HCT116 (cell line): ENCODE measurements at regions not wholly inside any gene's neighbourhood (a gene's known extent, or its start where the extent isn't known, plus 50 kb on each side); places are given as distances from the start of the nearest gene placed in this dataset.

Source experiments
- ATAC-seq: fragments of 200-7000 bp; cut with Tn5 transposase; 2 replicates; pipeline ENCODE4 v1.9.1; 2020; ENCODE audit warnings: mild to moderate bottlenecking, moderate library complexity
- BruUV-seq: library from RNA; stranded (reverse); fragments of 400-500 nt; replicated peaks from 2 replicates; lab custom pipeline; 2021; lab: Mats Ljungman, UMichigan
- CTCF ChIA-PET: fragments of 300-600 bp; sonication (Branson Sonifier 250); formaldehyde crosslinking; loops from one replicate; lab custom pipeline; 2021; ENCODE audit warnings: antibody characterized with exemption; lab: Charles Lee
- POLR2A ChIA-PET: fragments of 300-600, 350-600 bp; sonication (Branson Sonifier 250); formaldehyde crosslinking; loops from one replicate; lab custom pipeline; 2021; ENCODE audit warnings: antibody characterized with exemption; lab: Charles Lee
- RAD21 ChIA-PET, 2 experiments: fragments of 300-600 bp; sonication (Branson Sonifier 250); formaldehyde crosslinking; loops; one replicate each; lab custom pipeline; 2023; ENCODE audit warnings: low total read pairs in 2 of 2; ENCODE audit not compliant: uncharacterized antibody in 2 of 2, unreplicated experiment in 2 of 2, low non-redundant PET in 1 of 2; lab: Charles Lee
- DNase-seq: peaks from one replicate; pipeline ENCODE4 v3.0.0-alpha.2; 2010; ENCODE audit warnings: low read depth, low spot score
- H2AFZ ChIP-seq: fragments of 200-600 bp; shearing (Covaris generic), sonication (generic); 2 replicates; pipeline ENCODE4 v1.6.1; 2017; ENCODE audit warnings: low read depth, mixed run types, mixed read lengths, antibody characterized with exemption, low read length; ENCODE audit not compliant: poor library complexity, severe bottlenecking
- H3K27ac ChIP-seq: 2 replicates; pipeline ENCODE4 v1.5.1; 2012; ENCODE audit warnings: low read depth, low read length
- H3K27me3 ChIP-seq: fragments of 200-600 bp; sonication (generic); 2 replicates; pipeline ENCODE4 v1.6.1; 2016; ENCODE audit warnings: mixed run types, low read length, mixed read lengths; ENCODE audit not compliant: insufficient read depth
- H3K36me3 ChIP-seq, 2 experiments: fragments of 200-500 bp in 1 of 2; fragments of 200-600 bp in 1 of 2; sonication (Bioruptor generic) in 1 of 2; sonication (generic) in 1 of 2; 2 replicates each; pipeline versions ENCODE4 v1.5.1 to v1.6.1; 2014 to 2016; ENCODE audit warnings: low read length in 2 of 2, inconsistent platforms in 1 of 2, mixed read lengths in 1 of 2, mixed run types in 1 of 2; ENCODE audit not compliant: insufficient read depth in 2 of 2, control insufficient read depth in 1 of 2
- H3K4me1 ChIP-seq, 2 experiments: fragments of 200-600 bp in 1 of 2; sonication (generic) in 1 of 2; 2 replicates each; pipeline versions ENCODE4 v1.5.1 to v1.6.1; 2012 to 2017; ENCODE audit warnings: low read length in 2 of 2, inconsistent platforms in 1 of 2, mild to moderate bottlenecking in 1 of 2, mixed read lengths in 1 of 2, mixed run types in 1 of 2, moderate library complexity in 1 of 2; ENCODE audit not compliant: insufficient read depth in 2 of 2, control insufficient read depth in 1 of 2
- H3K4me2 ChIP-seq: fragments of 200-600 bp; sonication (generic); 2 replicates; pipeline ENCODE4 v1.6.1; 2017; ENCODE audit warnings: mixed run types, low read length, mixed read lengths
- H3K4me3 ChIP-seq, 2 experiments: fragments of 200-600 bp in 1 of 2; sonication (generic) in 1 of 2; replicated peaks in 1 of 2; 2 replicates each; pipeline ENCODE4 v1.5.1; 2011 to 2016; ENCODE audit warnings: low read length in 2 of 2, control low read depth in 1 of 2, low read depth in 1 of 2, mild to moderate bottlenecking in 1 of 2, mixed read lengths in 1 of 2, mixed run types in 1 of 2
- H3K79me2 ChIP-seq: fragments of 200-600 bp; sonication (generic); 2 replicates; pipeline ENCODE4 v1.6.1; 2017; ENCODE audit warnings: mild to moderate bottlenecking, mixed run types, low read length, moderate library complexity, mixed read lengths; ENCODE audit not compliant: insufficient read depth
- H3K9ac ChIP-seq: fragments of 200-600 bp; sonication (generic); 2 replicates; pipeline ENCODE4 v1.6.1; 2016; ENCODE audit warnings: low read length, mixed read lengths
- H3K9me2 ChIP-seq: fragments of 200-600 bp; sonication (generic), shearing (Covaris generic); 2 replicates; pipeline ENCODE4 v1.6.1; 2017; ENCODE audit warnings: mixed run types, mild to moderate bottlenecking, moderate library complexity; ENCODE audit not compliant: insufficient read depth
- H3K9me3 ChIP-seq, 2 experiments: fragments of 200-500 bp in 1 of 2; fragments of 200-600 bp in 1 of 2; sonication (Bioruptor generic) in 1 of 2; sonication (generic) in 1 of 2; 2 replicates each; pipeline ENCODE4 v1.6.1; 2014 to 2017; ENCODE audit warnings: low read length in 2 of 2, mixed read lengths in 2 of 2, inconsistent platforms in 1 of 2, low read depth in 1 of 2, mild to moderate bottlenecking in 1 of 2, mixed run types in 1 of 2, moderate library complexity in 1 of 2; ENCODE audit not compliant: control insufficient read depth in 1 of 2, insufficient read depth in 1 of 2
- H4K20me1 ChIP-seq: fragments of 200-600 bp; sonication (generic), shearing (Covaris generic); 2 replicates; pipeline ENCODE4 v1.6.1; 2017; ENCODE audit warnings: mixed run types, mild to moderate bottlenecking, moderate library complexity; ENCODE audit not compliant: insufficient read depth
- CBX3 ChIP-seq: IDR thresholded peaks from 2 replicates; pipeline ENCODE4 v1.6.1; 2012; ENCODE audit warnings: low read depth
- CEBPB ChIP-seq: IDR thresholded peaks from 2 replicates; pipeline ENCODE4 v1.6.1; 2012; ENCODE audit warnings: low read depth
- ELF1 ChIP-seq: IDR thresholded peaks from 2 replicates; pipeline ENCODE4 v1.6.1; 2012; ENCODE audit warnings: low read depth, borderline replicate concordance
- EZH2 ChIP-seq: fragments of 200-600 bp; sonication (generic); IDR thresholded peaks from 2 replicates; pipeline ENCODE4 v1.6.1; 2017; ENCODE audit warnings: antibody characterized with exemption, mixed run types
- EZH2phosphoT487 ChIP-seq: fragments of 200-600 bp; IDR thresholded peaks from 2 replicates; pipeline ENCODE4 v1.6.1; 2018; ENCODE audit warnings: antibody characterized with exemption, borderline replicate concordance
- FOSL1 ChIP-seq: IDR thresholded peaks from 2 replicates; pipeline ENCODE4 v1.6.1; 2012; ENCODE audit warnings: low read depth
- JUND ChIP-seq: IDR thresholded peaks from 2 replicates; pipeline ENCODE4 v1.6.1; 2012
- SP1 ChIP-seq: IDR thresholded peaks from 2 replicates; pipeline ENCODE4 v1.6.1; 2012; ENCODE audit warnings: low read depth
- SRF ChIP-seq: IDR thresholded peaks from 2 replicates; pipeline ENCODE4 v1.6.1; 2012; ENCODE audit warnings: low read depth
- TCF7L2 ChIP-seq: IDR thresholded peaks from 2 replicates; pipeline ENCODE4 v1.7.0; 2011; ENCODE audit warnings: borderline replicate concordance, inconsistent platforms; ENCODE audit not compliant: insufficient read depth, insufficient read length; ENCODE audit errors: extremely low read depth
- ZFX ChIP-seq: fragments of 450-650 bp; IDR thresholded peaks from 2 replicates; pipeline ENCODE4 v1.6.1; 2017
- intact Hi-C: fragments of 100-400 bp; cut with micrococcal nuclease; formaldehyde crosslinking; loops from 2 replicates; pipeline ENCODE4 v1.10.0; 2022
- TF ChIP-seq, protein P1 (sequence below): IDR thresholded peaks from 2 replicates; pipeline ENCODE4 v1.6.1; 2012
- TF ChIP-seq, protein P2 (sequence below), 3 experiments: fragments of 200-600 bp in 1 of 3; sonication (generic) in 1 of 3; IDR thresholded peaks in 2 of 3; conservative IDR thresholded peaks in 1 of 3; 2 replicates each; pipeline ENCODE4 v1.5.1; 2012 to 2017; ENCODE audit warnings: low read depth in 2 of 3, low read length in 2 of 3, antibody characterized with exemption in 1 of 3, borderline replicate concordance in 1 of 3, control low read depth in 1 of 3, mild to moderate bottlenecking in 1 of 3, mixed read lengths in 1 of 3, mixed run types in 1 of 3, moderate library complexity in 1 of 3; ENCODE audit not compliant: insufficient read depth in 1 of 3

DNA sequence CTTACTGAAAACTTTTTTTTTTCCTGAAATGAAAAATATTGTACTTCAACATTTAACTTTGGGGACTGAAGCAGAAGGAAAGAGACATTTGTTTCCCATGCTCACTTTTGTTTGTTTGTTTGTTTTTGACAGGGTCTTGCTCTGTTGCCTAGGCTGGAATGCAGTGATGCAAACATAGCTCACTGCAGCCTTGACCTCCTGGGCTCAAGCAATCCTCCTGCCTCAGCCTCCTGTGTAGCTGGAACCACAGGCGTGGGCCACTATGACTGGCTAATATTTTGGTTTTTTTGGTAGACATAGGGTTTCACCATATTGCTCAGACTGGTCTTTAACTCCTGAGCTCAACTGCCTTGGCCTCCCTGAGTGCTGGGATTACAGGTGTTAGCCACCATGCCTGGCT lies 70.9 kb upstream of the SPTBN1 start:
- ATAC-seq (no peak), DNase-seq (no peak)
- BruUV-seq = no TSS peak
- Histone ChIP-seq H3K36me3 (no peaks in the 10 kb centered on the region), H3K9ac (no peak overlapping the region), H3K4me1 (no peaks in the 10 kb centered on the region), H3K4me3 (no peak overlapping the region), H3K27ac (no peak overlapping the region), H3K9me3 (no peaks in the 10 kb centered on the region), H4K20me1 (no peaks in the 10 kb centered on the region), H2AFZ (no peak overlapping the region), H3K4me2 (no peak overlapping the region), H3K27me3 (no peaks in the 10 kb centered on the region), H3K79me2 (no peaks in the 10 kb centered on the region), H3K9me2 (no peaks in the 10 kb centered on the region)
- ChIA-PET RAD21 (no interaction called here), CTCF (no interaction called here), POLR2A (no interaction called here)
- intact Hi-C loops = no loop called here
- TF ChIP-seq CBX3 = no peak
- TF ChIP-seq SRF = no peak
- TF ChIP-seq EZH2 = no peak
- no peak for TF ChIP-seq ELF1
- TF ChIP-seq, protein P1, sequence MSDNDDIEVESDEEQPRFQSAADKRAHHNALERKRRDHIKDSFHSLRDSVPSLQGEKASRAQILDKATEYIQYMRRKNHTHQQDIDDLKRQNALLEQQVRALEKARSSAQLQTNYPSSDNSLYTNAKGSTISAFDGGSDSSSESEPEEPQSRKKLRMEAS = no peak
- TF ChIP-seq CEBPB = no peak
- no peak for TF ChIP-seq ZFX
- TF ChIP-seq, protein P2, sequence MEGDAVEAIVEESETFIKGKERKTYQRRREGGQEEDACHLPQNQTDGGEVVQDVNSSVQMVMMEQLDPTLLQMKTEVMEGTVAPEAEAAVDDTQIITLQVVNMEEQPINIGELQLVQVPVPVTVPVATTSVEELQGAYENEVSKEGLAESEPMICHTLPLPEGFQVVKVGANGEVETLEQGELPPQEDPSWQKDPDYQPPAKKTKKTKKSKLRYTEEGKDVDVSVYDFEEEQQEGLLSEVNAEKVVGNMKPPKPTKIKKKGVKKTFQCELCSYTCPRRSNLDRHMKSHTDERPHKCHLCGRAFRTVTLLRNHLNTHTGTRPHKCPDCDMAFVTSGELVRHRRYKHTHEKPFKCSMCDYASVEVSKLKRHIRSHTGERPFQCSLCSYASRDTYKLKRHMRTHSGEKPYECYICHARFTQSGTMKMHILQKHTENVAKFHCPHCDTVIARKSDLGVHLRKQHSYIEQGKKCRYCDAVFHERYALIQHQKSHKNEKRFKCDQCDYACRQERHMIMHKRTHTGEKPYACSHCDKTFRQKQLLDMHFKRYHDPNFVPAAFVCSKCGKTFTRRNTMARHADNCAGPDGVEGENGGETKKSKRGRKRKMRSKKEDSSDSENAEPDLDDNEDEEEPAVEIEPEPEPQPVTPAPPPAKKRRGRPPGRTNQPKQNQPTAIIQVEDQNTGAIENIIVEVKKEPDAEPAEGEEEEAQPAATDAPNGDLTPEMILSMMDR (IDR thresholded peaks at IDR 0.05 in 2 of 3, conservative IDR thresholded peaks at IDR 0.05 in 1 of 3; ENCODE audit: borderline replicate concordance in 1 of 3, insufficient read depth in 1 of 3, low read depth in 2 of 3, low read length in 2 of 3) = no peak
- TF ChIP-seq SP1 = no peak
- no peak for TF ChIP-seq JUND

DNA sequence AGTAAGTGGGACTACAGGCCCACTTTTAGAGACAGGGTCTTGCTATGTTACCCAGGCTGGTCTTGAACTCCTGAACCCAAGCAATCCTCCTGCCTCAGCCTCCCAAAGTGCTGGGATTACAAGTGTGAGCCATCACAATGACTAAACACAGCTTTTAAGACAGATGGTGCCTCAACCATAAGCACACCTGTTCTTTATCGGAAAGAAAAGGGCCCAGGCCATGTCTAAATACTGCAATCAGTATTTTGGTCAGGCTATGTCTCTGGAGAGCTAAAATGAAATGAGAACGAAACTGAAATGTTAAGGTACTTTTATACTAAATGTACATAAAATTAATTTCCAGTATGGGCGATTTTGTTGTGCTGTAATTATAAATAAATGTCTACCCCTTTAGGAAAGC lies 69.5 kb upstream of the SPTBN1 start:
- H3K27ac ChIP-seq = no peak overlapping the region
- no peaks in the 10 kb centered on the region for H3K27me3 ChIP-seq
- TF ChIP-seq FOSL1 (no peak), CEBPB (no peak), EZH2 (no peak), TCF7L2 (no peak), EZH2phosphoT487 (no peak)
- H3K9ac ChIP-seq = no peak overlapping the region
- no peaks in the 10 kb centered on the region for H4K20me1 ChIP-seq
- RAD21 ChIA-PET = no interaction called here
- H3K36me3 ChIP-seq = no peaks in the 10 kb centered on the region
- POLR2A ChIA-PET = no interaction called here
- DNase-seq (no peak), ATAC-seq (no peak)
- H3K4me1 ChIP-seq = no peaks in the 10 kb centered on the region
- H3K9me3 ChIP-seq = no peaks in the 10 kb centered on the region
- H3K79me2 ChIP-seq = no peaks in the 10 kb centered on the region
- no peaks in the 10 kb centered on the region for H3K9me2 ChIP-seq
- no peak overlapping the region for H3K4me3 ChIP-seq
- no TSS peak for BruUV-seq
- CTCF ChIA-PET = no interaction called here
- no peak overlapping the region for H2AFZ ChIP-seq
- no peak overlapping the region for H3K4me2 ChIP-seq
- intact Hi-C loops = no loop called here
